Osteocyte (in vitro differentiated cells): ENCODE measurements at regions not wholly inside any gene's neighbourhood (a gene's known extent, or its start where the extent isn't known, plus 50 kb on each side); places are given as distances from the start of the nearest gene placed in this dataset.
"Not testable (repeated sequence)": the region's sequence is repeated elsewhere in the genome, so short reads cannot be mapped to it uniquely, and the experiment has no call there.

Experiments
- DNase-seq: peaks from one replicate; pipeline ENCODE4 v3.0.0; 2021; ENCODE audit warnings: mixed read lengths; ENCODE audit not compliant: unreplicated experiment; ENCODE audit errors: extremely low spot score
- H3K27ac Mint-ChIP-seq: one replicate; pipeline ENCODE4 v1.8.0; 2021; ENCODE audit warnings: mild to moderate bottlenecking, mixed read lengths; ENCODE audit not compliant: unreplicated experiment
- H3K27me3 Mint-ChIP-seq: one replicate; pipeline ENCODE4 v1.8.0; 2021; ENCODE audit warnings: mixed read lengths; ENCODE audit not compliant: unreplicated experiment
- H3K36me3 Mint-ChIP-seq: one replicate; pipeline ENCODE4 v1.8.0; 2021; ENCODE audit warnings: mixed read lengths; ENCODE audit not compliant: unreplicated experiment
- H3K4me1 Mint-ChIP-seq: one replicate; pipeline ENCODE4 v1.8.0; 2021; ENCODE audit warnings: mixed read lengths; ENCODE audit not compliant: unreplicated experiment
- H3K4me3 Mint-ChIP-seq: one replicate; pipeline ENCODE4 v1.8.0; 2021; ENCODE audit warnings: mild to moderate bottlenecking, moderate library complexity, mixed read lengths; ENCODE audit not compliant: unreplicated experiment
- H3K9me3 Mint-ChIP-seq: one replicate; pipeline ENCODE4 v1.8.0; 2021; ENCODE audit warnings: mixed read lengths; ENCODE audit not compliant: unreplicated experiment

GRCh38 chr7:150081865-150082264, 208.1 kb downstream of the ATP6V0E2 start:
- not testable (repeated sequence) for H3K4me1 Mint-ChIP-seq, DNase-seq, H3K27me3 Mint-ChIP-seq, H3K27ac Mint-ChIP-seq, H3K4me3 Mint-ChIP-seq, H3K36me3 Mint-ChIP-seq, H3K9me3 Mint-ChIP-seq

- DNase-seq, H3K4me3 Mint-ChIP-seq, H3K27ac Mint-ChIP-seq, H3K27me3 Mint-ChIP-seq, H3K9me3 Mint-ChIP-seq, H3K4me1 Mint-ChIP-seq, H3K36me3 Mint-ChIP-seq: not testable (repeated sequence)
These were observed 211.0 kb downstream of the ATP6V0E2 start for GRCh38 chr7:150084724-150085123.

GRCh38 chr7:150087478-150087877, 213.7 kb downstream of the ATP6V0E2 start:
- not testable (repeated sequence) for H3K27ac Mint-ChIP-seq, H3K36me3 Mint-ChIP-seq, H3K4me1 Mint-ChIP-seq, H3K4me3 Mint-ChIP-seq, DNase-seq, H3K27me3 Mint-ChIP-seq, H3K9me3 Mint-ChIP-seq

GRCh38 chr7:150089139-150089538, 215.4 kb downstream of the ATP6V0E2 start:
- H3K27ac Mint-ChIP-seq, H3K36me3 Mint-ChIP-seq: not testable (repeated sequence)

GRCh38 chr7:150090776-150091175, 217.0 kb downstream of the ATP6V0E2 start:
- not testable (repeated sequence) for H3K27ac Mint-ChIP-seq, H3K4me3 Mint-ChIP-seq, H3K4me1 Mint-ChIP-seq, DNase-seq, H3K9me3 Mint-ChIP-seq, H3K36me3 Mint-ChIP-seq, H3K27me3 Mint-ChIP-seq

More at GRCh38 chr7:150089139-150089538, 215.4 kb downstream of the ATP6V0E2 start:
- H3K27me3 Mint-ChIP-seq, H3K4me3 Mint-ChIP-seq, H3K4me1 Mint-ChIP-seq, DNase-seq, H3K9me3 Mint-ChIP-seq: not testable (repeated sequence)

GRCh38 chr7:150093897-150094296, 220.1 kb downstream of the ATP6V0E2 start:
- not testable (repeated sequence) for H3K27me3 Mint-ChIP-seq, H3K36me3 Mint-ChIP-seq

GRCh38 chr7:150096213-150096994, 222.6 kb downstream of the ATP6V0E2 start:
- not testable (repeated sequence) for H3K27me3 Mint-ChIP-seq, H3K4me3 Mint-ChIP-seq, H3K4me1 Mint-ChIP-seq, H3K9me3 Mint-ChIP-seq, H3K27ac Mint-ChIP-seq, DNase-seq, H3K36me3 Mint-ChIP-seq

More at GRCh38 chr7:150093897-150094296, 220.1 kb downstream of the ATP6V0E2 start:
- not testable (repeated sequence) for H3K27ac Mint-ChIP-seq, H3K9me3 Mint-ChIP-seq, H3K4me1 Mint-ChIP-seq, H3K4me3 Mint-ChIP-seq, DNase-seq

GRCh38 chr7:150098592-150098991, 224.6 kb upstream of the LRRC61 start:
- DNase-seq, H3K36me3 Mint-ChIP-seq, H3K9me3 Mint-ChIP-seq, H3K27ac Mint-ChIP-seq, H3K4me3 Mint-ChIP-seq, H3K27me3 Mint-ChIP-seq, H3K4me1 Mint-ChIP-seq: not testable (repeated sequence)

- H3K27ac Mint-ChIP-seq, H3K36me3 Mint-ChIP-seq, H3K27me3 Mint-ChIP-seq, H3K4me3 Mint-ChIP-seq, H3K4me1 Mint-ChIP-seq, H3K9me3 Mint-ChIP-seq, DNase-seq: not testable (repeated sequence)
These were observed 221.9 kb upstream of the LRRC61 start for GRCh38 chr7:150101282-150101681.

GRCh38 chr7:150107283-150107682, 215.9 kb upstream of the LRRC61 start:
- H3K4me1 Mint-ChIP-seq, H3K4me3 Mint-ChIP-seq, H3K27me3 Mint-ChIP-seq, H3K9me3 Mint-ChIP-seq, H3K36me3 Mint-ChIP-seq, DNase-seq, H3K27ac Mint-ChIP-seq: not testable (repeated sequence)

GRCh38 chr7:150110375-150110820, 212.8 kb upstream of the LRRC61 start:
- not testable (repeated sequence) for H3K9me3 Mint-ChIP-seq, H3K36me3 Mint-ChIP-seq, H3K27me3 Mint-ChIP-seq, H3K4me1 Mint-ChIP-seq, H3K27ac Mint-ChIP-seq, DNase-seq, H3K4me3 Mint-ChIP-seq

GRCh38 chr7:150110882-150111281, 212.3 kb upstream of the LRRC61 start:
- H3K4me1 Mint-ChIP-seq, H3K27ac Mint-ChIP-seq, H3K27me3 Mint-ChIP-seq, H3K9me3 Mint-ChIP-seq, DNase-seq, H3K4me3 Mint-ChIP-seq, H3K36me3 Mint-ChIP-seq: not testable (repeated sequence)
